Epidermal melanocyte (primary cell): ENCODE measurements at regions not wholly inside any gene's neighbourhood (a gene's known extent, or its start where the extent isn't known, plus 50 kb on each side); places are given as distances from the start of the nearest gene placed in this dataset.
A peak's percentile ranks its signal among the peaks of the same experiment; 100 is the strongest.
"Not testable (repeated sequence)": the region's sequence is repeated elsewhere in the genome, so short reads cannot be mapped to it uniquely, and the experiment has no call there.

Experiments
- DNase-seq: peaks from one replicate; pipeline ENCODE4 v3.0.0; 2011; ENCODE audit warnings: low spot score; ENCODE audit not compliant: insufficient read length

GRCh38 chr10:63675171-63675570, 154.0 kb downstream of the REEP3 start:
- DNase-seq: no peak

GRCh38 chr10:63677001-63677400, 155.8 kb downstream of the REEP3 start:
- no peak for DNase-seq

- DNase-seq: not testable (repeated sequence)
These were observed 159.3 kb downstream of the REEP3 start for GRCh38 chr10:63680545-63680944.

GRCh38 chr10:63681993-63682697, 160.9 kb downstream of the REEP3 start:
- DNase-seq: peak; percentile 31

- DNase-seq: not testable (repeated sequence)
These were observed 161.5 kb downstream of the REEP3 start for GRCh38 chr10:63682698-63683052.

- no peak for DNase-seq
These were observed 162.0 kb downstream of the REEP3 start for GRCh38 chr10:63683223-63683622.

- DNase-seq: no peak
These were observed 162.5 kb downstream of the REEP3 start for GRCh38 chr10:63683686-63684085.

- no peak for DNase-seq
These were observed 163.2 kb downstream of the REEP3 start for GRCh38 chr10:63684257-63684936.

- no peak for DNase-seq
These were observed 168.6 kb downstream of the REEP3 start for GRCh38 chr10:63689768-63690167.

GRCh38 chr10:63692220-63692896, 171.2 kb downstream of the REEP3 start:
- DNase-seq: no peak

GRCh38 chr10:63693021-63693420, 171.8 kb downstream of the REEP3 start:
- not testable (repeated sequence) for DNase-seq

- DNase-seq: no peak
These were observed 175.0 kb downstream of the REEP3 start for GRCh38 chr10:63696205-63696604.

- DNase-seq: no peak
These were observed 177.0 kb downstream of the REEP3 start for GRCh38 chr10:63697956-63698786.

- no peak for DNase-seq
These were observed 177.6 kb downstream of the REEP3 start for GRCh38 chr10:63698787-63699150.

GRCh38 chr10:63699785-63700613, 178.8 kb downstream of the REEP3 start:
- DNase-seq: peak; percentile 32

GRCh38 chr10:63700631-63701156, 179.5 kb downstream of the REEP3 start:
- DNase-seq: no peak

GRCh38 chr10:63702092-63702491, 180.9 kb downstream of the REEP3 start:
- DNase-seq: no peak

- no peak for DNase-seq
These were observed 182.0 kb downstream of the REEP3 start for GRCh38 chr10:63703113-63703670.

GRCh38 chr10:63703740-63704345, 182.6 kb downstream of the REEP3 start:
- DNase-seq: no peak
